NCI-H128 (cell line): ENCODE measurements at regions not wholly inside any gene's neighbourhood (a gene's known extent, or its start where the extent isn't known, plus 50 kb on each side); places are given as distances from the start of the nearest gene placed in this dataset.

Source experiments
- DNase-seq: peaks from one replicate; lab custom pipeline; 2025; ENCODE audit not compliant: unreplicated experiment; lab: John Stamatoyannopoulos, UW

GRCh38 chr6:168837254-168838036 is 396.5 kb downstream of the SMOC2 start:
- peak; percentile 24 for DNase-seq

- DNase-seq, result no peak
These were observed 395.0 kb downstream of the SMOC2 start for GRCh38 chr6:168835991-168836390.

GRCh38 chr6:168834801-168835200 is 393.8 kb downstream of the SMOC2 start:
- no peak for DNase-seq

- no peak for DNase-seq
These were observed 393.1 kb downstream of the SMOC2 start for GRCh38 chr6:168834042-168834587.

GRCh38 chr6:168828800-168829199 is 387.8 kb downstream of the SMOC2 start:
- no peak for DNase-seq

GRCh38 chr6:168828035-168828434 is 387.1 kb downstream of the SMOC2 start:
- no peak for DNase-seq

- no peak for DNase-seq
These were observed 386.5 kb downstream of the SMOC2 start for GRCh38 chr6:168827586-168827871.

GRCh38 chr6:168826726-168827585 is 386.0 kb downstream of the SMOC2 start:
- DNase-seq, result peak; percentile 62

GRCh38 chr6:168826078-168826390 is 385.1 kb downstream of the SMOC2 start:
- no peak for DNase-seq

- DNase-seq, result no peak
These were observed 384.5 kb downstream of the SMOC2 start for GRCh38 chr6:168825226-168826077.

- DNase-seq, result no peak
These were observed 382.6 kb downstream of the SMOC2 start for GRCh38 chr6:168823397-168824212.

- DNase-seq, result no peak
These were observed 381.4 kb downstream of the SMOC2 start for GRCh38 chr6:168822376-168822775.

GRCh38 chr6:168819546-168819945 is 378.6 kb downstream of the SMOC2 start:
- DNase-seq, result no peak

GRCh38 chr6:168817558-168818159 is 376.7 kb downstream of the SMOC2 start:
- no peak for DNase-seq

- no peak for DNase-seq
These were observed 374.2 kb downstream of the SMOC2 start for GRCh38 chr6:168815229-168815628.

GRCh38 chr6:168808232-168808631 is 367.2 kb downstream of the SMOC2 start:
- no peak for DNase-seq

- no peak for DNase-seq
These were observed 363.3 kb downstream of the SMOC2 start for GRCh38 chr6:168804331-168804730.

- no peak for DNase-seq
These were observed 362.9 kb downstream of the SMOC2 start for GRCh38 chr6:168803874-168804273.

- DNase-seq, result no peak
These were observed 358.1 kb downstream of the SMOC2 start for GRCh38 chr6:168799067-168799466.

GRCh38 chr6:168796106-168796505 is 355.1 kb downstream of the SMOC2 start:
- DNase-seq, result no peak
